GM12892 (cell line): ENCODE measurements at regions not wholly inside any gene's neighbourhood (a gene's known extent, or its start where the extent isn't known, plus 50 kb on each side); places are given as distances from the start of the nearest gene placed in this dataset.

Source experiments
- POLR2AphosphoS5 ChIP-seq: IDR thresholded peaks from 2 replicates; pipeline ENCODE4 v1.6.1; 2011; ENCODE audit warnings: low read depth, low read length, control low read depth
- TAF1 ChIP-seq: IDR thresholded peaks from 2 replicates; pipeline ENCODE4 v1.6.1; 2011; ENCODE audit warnings: low read depth, mild to moderate bottlenecking, control low read depth, low read length, borderline replicate concordance

DNA sequence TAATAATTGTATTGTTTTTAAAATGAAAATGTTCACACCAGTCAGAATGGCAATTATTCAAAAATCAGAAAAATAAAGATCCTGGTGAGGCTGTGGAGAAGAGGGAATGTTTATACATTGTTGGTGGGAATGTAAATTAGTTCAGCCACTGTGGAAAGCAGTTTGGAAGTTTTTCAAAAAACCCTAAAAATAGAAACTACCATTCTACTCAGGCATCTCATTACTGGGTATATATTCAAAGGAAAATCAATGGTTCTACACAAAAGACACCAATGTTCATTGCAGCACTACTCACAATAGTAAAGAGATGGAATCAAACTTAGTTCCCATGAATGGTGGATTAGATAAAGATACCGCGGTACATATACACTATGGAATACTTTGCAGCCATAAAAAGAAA is 461.5 kb upstream of the ADGRB3 start:
- TF ChIP-seq POLR2AphosphoS5 = no peak
- no peak for TF ChIP-seq TAF1
